ENCODE measurements at regions not wholly inside any gene's neighbourhood (a gene's known extent, or its start where the extent isn't known, plus 50 kb on each side); places are given as distances from the start of the nearest gene placed in this dataset.
"Not testable (repeated sequence)": the region's sequence is repeated elsewhere in the genome, so short reads cannot be mapped to it uniquely, and the experiment has no call there.

GRCh38 chr21:17682924-17683323, 70.2 kb upstream of the BTG3 start:
- TF ChIP-seq CTCF (IDR thresholded peaks at IDR 0.05; ENCODE audit: insufficient read depth, low read depth, low read length): no peak
- no peak overlapping the region for H3K4me3 ChIP-seq (ENCODE audit: low read depth, low read length)
- no peak for DNase-seq (ENCODE audit: low read depth)

GRCh38 chr21:17679002-17679600, 66.4 kb upstream of the BTG3 start:
- peak; percentile 69 for DNase-seq (ENCODE audit: low read depth)
- peak; percentile 81 for TF ChIP-seq CTCF (IDR thresholded peaks at IDR 0.05; ENCODE audit: insufficient read depth, low read depth, low read length)
- H3K4me3 ChIP-seq (ENCODE audit: low read depth, low read length): no peak overlapping the region

- H3K4me3 ChIP-seq (ENCODE audit: low read depth, low read length); DNase-seq (ENCODE audit: low read depth): not testable (repeated sequence)
Measured at GRCh38 chr21:17676930-17677329, 64.2 kb upstream of the BTG3 start.

GRCh38 chr21:17674106-17674505, 61.4 kb upstream of the BTG3 start:
- no peak overlapping the region for H3K4me3 ChIP-seq (ENCODE audit: low read depth, low read length)
- DNase-seq (ENCODE audit: low read depth): no peak
- no peak for TF ChIP-seq CTCF (IDR thresholded peaks at IDR 0.05; ENCODE audit: insufficient read depth, low read depth, low read length)

- H3K4me3 ChIP-seq (ENCODE audit: low read depth, low read length): no peak overlapping the region
- TF ChIP-seq CTCF (IDR thresholded peaks at IDR 0.05; ENCODE audit: insufficient read depth, low read depth, low read length): no peak
- peak; percentile 6 for DNase-seq (ENCODE audit: low read depth)
Measured at GRCh38 chr21:17673261-17674020, 60.7 kb upstream of the BTG3 start.

- no peak for TF ChIP-seq CTCF (IDR thresholded peaks at IDR 0.05; ENCODE audit: insufficient read depth, low read depth, low read length)
- H3K4me3 ChIP-seq (ENCODE audit: low read depth, low read length): no peak overlapping the region
- no peak for DNase-seq (ENCODE audit: low read depth)
Measured at GRCh38 chr21:17671733-17672132, 59.0 kb upstream of the BTG3 start.

GRCh38 chr21:17668479-17669140, 55.9 kb upstream of the BTG3 start:
- no peak overlapping the region for H3K4me3 ChIP-seq (ENCODE audit: low read depth, low read length)
- DNase-seq (ENCODE audit: low read depth): no peak
- TF ChIP-seq CTCF (IDR thresholded peaks at IDR 0.05; ENCODE audit: insufficient read depth, low read depth, low read length): no peak
